Vagina (tissue), 2 donors: ENCODE measurements at regions not wholly inside any gene's neighbourhood (a gene's known extent, or its start where the extent isn't known, plus 50 kb on each side); places are given as distances from the start of the nearest gene placed in this dataset.

Experiments
- POLR2A ChIP-seq, 2 donors: fragments of 450-650 bp; IDR thresholded peaks; one replicate each; pipeline ENCODE4 v1.6.1; 2017; ENCODE audit warnings: antibody characterized with exemption in 2 of 2, mild to moderate bottlenecking in 2 of 2, moderate library complexity in 2 of 2
- TF ChIP-seq, protein P1 (sequence below), 3 experiments: fragments of 450-650 bp in 2 of 3; fragments of 200-600 bp in 1 of 3; sonication (generic) in 1 of 3; IDR thresholded peaks; one replicate each; pipeline ENCODE4 v1.5.1; 2017 to 2019; ENCODE audit warnings: antibody characterized with exemption in 3 of 3, mild to moderate bottlenecking in 2 of 3, moderate library complexity in 2 of 3

DNA sequence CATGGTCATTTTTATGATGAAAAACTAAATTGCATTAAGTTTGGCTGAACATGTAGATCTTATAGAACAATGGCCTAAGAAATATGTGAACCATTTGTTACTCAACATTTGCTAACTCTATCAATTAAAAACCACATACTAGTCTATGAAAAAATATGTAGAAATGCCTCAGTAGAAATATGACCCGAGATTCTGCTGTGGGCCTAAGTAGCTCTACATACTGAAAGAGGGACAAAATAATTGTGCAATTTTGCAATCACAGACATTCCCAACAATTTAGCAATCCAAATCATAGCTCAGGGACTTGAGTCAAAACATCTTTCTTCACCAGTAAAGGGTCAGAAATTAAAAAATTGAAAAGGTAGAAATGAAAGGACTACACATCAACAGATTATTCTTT is 619.0 kb downstream of the FRK start:
- TF ChIP-seq, protein P1, sequence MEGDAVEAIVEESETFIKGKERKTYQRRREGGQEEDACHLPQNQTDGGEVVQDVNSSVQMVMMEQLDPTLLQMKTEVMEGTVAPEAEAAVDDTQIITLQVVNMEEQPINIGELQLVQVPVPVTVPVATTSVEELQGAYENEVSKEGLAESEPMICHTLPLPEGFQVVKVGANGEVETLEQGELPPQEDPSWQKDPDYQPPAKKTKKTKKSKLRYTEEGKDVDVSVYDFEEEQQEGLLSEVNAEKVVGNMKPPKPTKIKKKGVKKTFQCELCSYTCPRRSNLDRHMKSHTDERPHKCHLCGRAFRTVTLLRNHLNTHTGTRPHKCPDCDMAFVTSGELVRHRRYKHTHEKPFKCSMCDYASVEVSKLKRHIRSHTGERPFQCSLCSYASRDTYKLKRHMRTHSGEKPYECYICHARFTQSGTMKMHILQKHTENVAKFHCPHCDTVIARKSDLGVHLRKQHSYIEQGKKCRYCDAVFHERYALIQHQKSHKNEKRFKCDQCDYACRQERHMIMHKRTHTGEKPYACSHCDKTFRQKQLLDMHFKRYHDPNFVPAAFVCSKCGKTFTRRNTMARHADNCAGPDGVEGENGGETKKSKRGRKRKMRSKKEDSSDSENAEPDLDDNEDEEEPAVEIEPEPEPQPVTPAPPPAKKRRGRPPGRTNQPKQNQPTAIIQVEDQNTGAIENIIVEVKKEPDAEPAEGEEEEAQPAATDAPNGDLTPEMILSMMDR (IDR thresholded peaks at IDR 0.05), result no peak
- TF ChIP-seq POLR2A (IDR thresholded peaks at IDR 0.05), result no peak
